GM19324 (cell line): ENCODE measurements at regions not wholly inside any gene's neighbourhood (a gene's known extent, or its start where the extent isn't known, plus 50 kb on each side); places are given as distances from the start of the nearest gene placed in this dataset.

Experiments used
- ATAC-seq: cut with Tn5 transposase; IDR thresholded peaks from one replicate; pipeline ENCODE4 v1.9.1; 2021; ENCODE audit warnings: mild to moderate bottlenecking, moderate library complexity; ENCODE audit not compliant: unreplicated experiment, low FRiP score

GRCh38 chr14:65303190-65303898 is 109.2 kb upstream of the FUT8 start:
- no peak for ATAC-seq

DNA sequence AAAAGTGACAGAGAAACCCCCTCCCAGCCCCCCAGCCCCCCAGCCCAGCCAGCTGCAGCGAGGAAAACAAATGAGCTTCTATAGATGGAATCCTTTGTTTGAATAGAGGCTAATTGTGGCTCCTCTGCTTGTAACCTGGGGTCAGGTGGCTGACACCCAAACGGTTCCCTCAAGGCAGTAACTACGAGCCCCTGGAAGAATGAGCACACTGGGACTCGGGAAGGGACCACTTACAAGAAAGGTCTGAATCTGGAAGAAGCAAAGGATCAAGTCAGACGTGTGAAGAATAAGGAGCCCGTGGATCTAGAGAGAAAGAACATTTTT is 108.7 kb upstream of the FUT8 start:
- no peak for ATAC-seq

GRCh38 chr14:65304239-65304638 is 108.3 kb upstream of the FUT8 start:
- ATAC-seq, result no peak

DNA sequence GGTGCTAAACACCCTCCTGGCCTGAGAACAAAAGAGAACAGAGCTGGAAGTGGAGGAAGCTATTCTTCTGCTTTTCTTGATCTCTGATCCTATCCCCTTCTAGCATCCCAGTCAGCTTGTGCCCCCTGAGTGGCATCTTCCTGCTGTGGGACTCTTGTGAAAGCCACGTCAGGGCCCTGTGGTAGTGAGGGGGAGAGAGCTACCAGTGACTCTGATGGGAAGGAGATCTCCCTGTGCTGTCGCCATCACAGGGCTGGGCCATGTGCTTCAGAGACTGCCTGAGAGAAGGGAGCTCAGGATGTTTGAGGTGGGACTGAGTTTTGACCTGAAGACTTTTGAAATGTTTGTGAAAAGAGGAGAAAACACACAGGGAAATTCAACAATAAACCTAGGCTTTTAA is 107.6 kb upstream of the FUT8 start:
- ATAC-seq, result no peak

DNA sequence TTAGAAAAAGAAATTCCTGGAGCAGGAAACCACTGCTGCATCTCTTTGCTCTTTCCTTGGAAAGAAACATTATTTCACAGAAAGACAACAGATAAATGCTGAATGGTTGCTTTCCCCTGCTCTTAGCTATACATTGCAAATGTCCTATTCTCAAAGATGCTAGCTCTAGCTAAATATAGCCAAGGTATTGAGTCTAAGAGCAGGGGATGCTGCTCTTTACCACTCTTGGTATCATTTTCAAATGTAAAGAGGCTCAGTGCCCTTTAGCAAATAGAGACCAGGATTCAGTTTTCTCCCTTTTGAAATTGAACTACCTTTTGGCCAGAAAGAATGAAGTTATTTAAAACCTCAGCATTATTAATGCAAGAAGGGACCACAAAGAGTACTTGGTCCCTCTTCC is 104.0 kb upstream of the FUT8 start:
- no peak for ATAC-seq

GRCh38 chr14:65310568-65310967 is 102.0 kb upstream of the FUT8 start:
- no peak for ATAC-seq

DNA sequence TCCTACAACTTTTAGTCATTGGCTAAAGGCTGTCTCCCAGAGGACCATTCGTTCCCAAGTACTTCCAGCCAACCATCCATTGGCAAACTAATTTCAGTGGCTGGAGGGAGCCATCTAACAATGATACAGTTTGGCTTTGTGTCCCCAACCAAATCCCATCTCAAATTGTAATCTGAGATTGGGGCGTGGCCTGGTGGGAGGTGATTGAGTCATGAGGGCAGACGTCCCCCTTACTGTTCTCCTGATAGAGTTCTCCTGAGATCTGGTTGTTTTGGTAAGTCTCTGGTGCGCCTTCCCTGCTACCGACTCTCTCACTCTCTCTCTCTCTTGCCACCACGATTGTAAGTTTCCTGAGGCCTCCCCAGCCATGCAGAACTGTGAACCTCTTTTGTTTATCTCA is 99.7 kb upstream of the FUT8 start:
- ATAC-seq, result no peak

GRCh38 chr14:65318636-65319506 is 93.7 kb upstream of the FUT8 start:
- ATAC-seq, result no peak

DNA sequence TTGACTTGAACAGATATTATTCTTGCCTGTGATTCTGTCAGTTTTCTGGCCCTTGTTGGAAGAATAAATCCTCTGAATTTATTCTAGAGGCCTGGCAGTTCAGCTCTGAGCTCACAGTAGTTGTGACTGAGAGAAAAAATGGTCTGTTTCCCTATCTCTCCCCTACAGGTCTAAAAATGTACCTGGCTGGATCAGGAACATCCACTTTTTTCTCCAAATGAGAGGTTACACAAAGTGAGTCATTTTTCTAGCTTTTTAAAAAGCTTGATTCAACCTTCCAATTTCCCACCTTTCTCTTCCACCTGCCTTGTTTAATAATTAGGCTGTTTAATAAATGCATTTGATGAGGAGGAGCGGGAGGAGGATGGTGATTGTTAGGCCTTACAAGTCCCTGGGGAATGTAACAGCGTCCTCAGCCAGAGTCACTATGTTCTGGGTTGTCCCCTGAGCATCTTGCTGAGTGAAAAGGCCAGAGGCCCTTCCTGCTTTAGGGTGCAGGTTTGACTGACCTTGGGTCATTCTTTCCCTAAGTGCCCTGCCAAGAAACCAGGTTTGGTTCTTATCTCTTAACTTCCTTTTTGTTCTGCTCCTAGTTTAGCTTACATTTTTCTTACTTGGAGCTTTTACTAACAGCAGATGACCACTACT is 91.7 kb upstream of the FUT8 start:
- ATAC-seq, result no peak

DNA sequence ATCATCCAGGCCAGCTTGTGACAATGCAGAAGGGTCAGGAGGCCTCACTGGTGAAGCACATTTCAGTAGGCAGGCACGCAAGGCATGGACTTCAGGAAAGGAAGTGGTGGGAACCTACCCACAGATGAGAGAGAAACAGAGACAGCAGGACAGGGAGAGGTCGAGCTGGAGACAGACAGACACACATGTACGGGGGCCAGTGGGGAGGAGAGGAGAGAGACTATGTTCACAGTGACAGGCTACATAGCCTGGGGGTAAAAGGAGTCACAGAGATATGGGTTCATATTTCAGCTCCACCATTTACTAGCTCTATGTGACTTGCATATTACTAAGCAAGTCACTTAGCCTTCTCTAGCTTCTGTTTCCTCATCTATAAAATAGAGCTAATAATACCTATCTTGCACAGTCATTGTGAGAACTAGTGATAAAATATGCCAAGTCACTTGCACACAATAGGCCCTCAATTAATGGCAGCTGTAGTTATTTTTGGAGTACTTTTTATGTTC is 91.1 kb upstream of the FUT8 start:
- no peak for ATAC-seq

DNA sequence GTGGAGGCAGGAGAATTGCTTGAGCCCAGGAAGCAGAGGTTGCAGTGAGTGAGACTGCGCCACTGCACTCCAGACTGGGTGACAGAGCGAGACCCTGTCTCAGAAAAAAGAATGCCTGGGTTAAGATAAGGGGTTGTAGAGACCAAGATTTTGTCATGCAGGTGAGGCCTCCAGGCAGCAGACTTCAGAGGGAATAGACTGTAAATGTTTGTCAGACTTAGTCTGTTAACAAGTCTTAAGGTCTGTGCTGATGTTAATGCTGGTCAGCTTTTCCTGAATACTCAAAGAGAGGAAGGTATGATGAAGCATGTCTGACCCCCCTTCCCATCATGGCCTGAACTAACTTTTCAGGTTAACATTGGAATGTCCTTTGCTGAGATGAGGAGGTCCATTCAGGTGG is 83.0 kb upstream of the FUT8 start:
- no peak for ATAC-seq

- no peak for ATAC-seq
Measured at GRCh38 chr14:65329911-65330310, 82.6 kb upstream of the FUT8 start.

DNA sequence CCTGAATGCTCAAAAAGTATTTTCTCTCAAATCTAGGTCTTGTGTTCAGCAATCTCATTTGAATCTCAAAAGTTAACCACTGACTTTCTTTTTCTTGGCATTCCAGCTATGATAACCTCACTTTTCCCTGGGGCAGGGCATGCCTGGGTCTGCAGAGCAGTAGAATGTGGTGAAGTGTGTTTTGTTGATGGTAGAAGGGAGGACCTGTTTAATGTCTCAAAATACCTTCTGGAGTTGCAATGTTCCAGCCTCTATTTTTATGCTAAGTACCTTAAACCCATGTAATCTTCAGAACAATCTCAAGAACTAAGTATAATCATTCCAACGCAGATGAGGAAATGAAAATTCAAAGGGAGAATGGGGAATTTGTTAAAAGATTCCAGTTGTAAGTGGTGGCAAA is 82.1 kb upstream of the FUT8 start:
- ATAC-seq, result no peak

DNA sequence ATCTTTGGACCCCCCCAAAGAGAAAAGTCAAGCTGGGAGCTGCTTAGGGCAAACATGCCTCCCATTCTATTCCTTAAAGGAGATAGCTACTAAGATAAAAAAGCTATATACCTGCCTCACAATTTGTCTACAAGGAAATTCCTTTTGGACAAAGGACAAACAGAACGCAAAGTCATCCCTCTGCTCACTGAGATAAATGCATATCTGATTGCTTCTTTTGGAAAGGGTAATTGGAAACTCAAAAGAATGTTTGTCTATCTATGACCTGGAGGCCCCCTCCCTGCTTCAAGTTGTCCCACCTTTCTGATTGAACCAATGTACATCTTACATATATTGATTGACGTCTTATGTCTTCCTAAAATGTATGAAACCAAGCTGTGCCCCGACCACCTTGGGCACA is 80.9 kb upstream of the FUT8 start:
- ATAC-seq, result no peak

GRCh38 chr14:65332141-65332871 is 80.2 kb upstream of the FUT8 start:
- no peak for ATAC-seq

GRCh38 chr14:65333943-65334687 is 78.4 kb upstream of the FUT8 start:
- ATAC-seq, result no peak

DNA sequence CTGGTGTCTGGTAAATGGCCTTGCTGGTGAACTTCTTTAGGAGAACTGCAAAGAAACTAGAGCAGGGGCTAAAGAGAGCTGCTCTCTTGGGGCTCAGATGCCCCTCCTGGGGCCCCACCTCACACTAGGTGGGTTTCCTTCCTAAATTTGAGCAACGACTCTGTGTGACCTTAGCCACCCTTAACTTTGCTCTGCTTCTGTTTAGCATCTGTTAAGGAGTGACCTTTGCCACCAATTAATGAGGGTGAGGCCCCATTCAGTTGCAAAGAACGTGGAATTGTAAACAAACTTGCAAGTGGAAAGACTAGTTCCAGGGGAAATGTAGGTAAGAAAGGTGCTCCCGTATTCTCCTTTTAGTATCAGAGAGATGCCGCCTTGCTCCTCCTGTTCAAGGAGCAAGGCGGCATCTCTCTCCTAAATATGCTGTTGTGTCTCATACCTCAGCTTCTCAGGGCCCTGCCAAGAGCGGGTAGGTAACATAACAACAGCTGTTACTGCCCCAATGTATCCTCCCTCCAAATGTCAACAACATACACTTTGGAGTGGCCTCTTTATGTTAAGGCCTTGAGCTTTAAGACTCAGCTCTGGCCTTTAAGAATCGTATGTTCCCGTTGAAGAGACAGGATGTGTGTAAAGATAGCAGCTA is 77.6 kb upstream of the FUT8 start:
- ATAC-seq, result no peak

DNA sequence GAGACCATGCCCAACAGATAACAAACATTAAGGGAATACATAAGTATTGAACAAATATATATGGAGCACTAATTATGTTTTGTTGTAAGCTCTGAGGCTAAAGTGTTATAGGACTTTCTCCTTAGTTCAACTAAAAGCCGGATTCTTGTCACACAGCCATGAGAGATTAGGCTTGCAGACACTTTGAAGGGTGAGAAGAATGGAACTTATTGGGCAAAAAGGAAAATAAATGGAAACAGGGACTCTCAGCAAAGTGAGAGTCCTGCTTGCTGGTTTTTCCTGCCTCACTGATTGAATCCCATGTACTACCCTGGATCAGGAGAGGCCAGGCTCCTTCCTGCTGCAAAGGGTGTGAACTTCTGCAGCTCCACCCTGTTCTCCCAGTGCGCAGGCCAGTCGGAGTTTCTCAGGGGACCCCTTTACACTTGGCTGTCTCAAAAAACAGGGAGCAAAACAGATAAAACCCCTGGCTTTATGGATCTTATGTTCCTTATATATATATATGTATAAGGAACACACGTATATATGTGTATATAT is 77.1 kb upstream of the FUT8 start:
- ATAC-seq, result no peak

- ATAC-seq, result no peak
Measured at GRCh38 chr14:65336191-65336591, 76.3 kb upstream of the FUT8 start.
